HG03095 (cell line): ENCODE measurements at regions not wholly inside any gene's neighbourhood (a gene's known extent, or its start where the extent isn't known, plus 50 kb on each side); places are given as distances from the start of the nearest gene placed in this dataset.

Source experiments
- ATAC-seq: cut with Tn5 transposase; IDR thresholded peaks from one replicate; pipeline ENCODE4 v1.9.1; 2021; ENCODE audit warnings: moderate library complexity; ENCODE audit not compliant: unreplicated experiment

DNA sequence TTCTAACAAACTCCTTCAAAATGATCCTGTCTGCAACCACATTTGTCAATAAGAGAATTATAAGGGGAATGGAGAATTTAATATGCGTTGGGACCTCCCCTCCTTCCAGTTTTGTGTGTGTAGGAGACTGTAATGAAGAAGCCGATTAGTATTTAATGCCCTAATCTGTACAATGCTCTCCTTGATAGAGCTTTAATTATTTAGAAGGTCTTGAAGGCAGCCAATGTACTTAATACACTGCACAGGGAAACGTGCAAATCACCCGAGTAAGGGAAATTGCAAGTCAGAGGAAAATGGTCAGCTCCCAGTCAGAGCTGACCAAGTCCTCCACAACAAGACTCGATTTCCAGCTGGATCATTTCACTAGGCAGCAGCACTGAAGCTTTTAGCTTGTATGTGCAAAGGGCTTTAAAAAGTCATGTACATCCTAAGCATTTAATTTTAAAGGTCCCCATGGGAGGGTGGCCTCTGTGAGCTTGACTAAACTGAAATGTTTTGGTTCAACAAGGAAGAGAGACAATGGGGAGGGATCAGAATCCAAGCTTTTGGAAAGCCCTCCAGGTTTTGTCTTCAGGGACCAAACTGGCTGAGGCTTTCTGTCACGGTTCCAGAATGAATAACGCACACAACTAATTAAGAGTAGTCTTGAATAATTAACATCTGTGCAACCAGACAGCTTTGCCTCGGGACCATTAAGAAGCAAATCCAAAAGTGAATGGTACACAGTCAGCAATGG, 159.8 kb upstream of the MITF start:
- ATAC-seq: no peak

DNA sequence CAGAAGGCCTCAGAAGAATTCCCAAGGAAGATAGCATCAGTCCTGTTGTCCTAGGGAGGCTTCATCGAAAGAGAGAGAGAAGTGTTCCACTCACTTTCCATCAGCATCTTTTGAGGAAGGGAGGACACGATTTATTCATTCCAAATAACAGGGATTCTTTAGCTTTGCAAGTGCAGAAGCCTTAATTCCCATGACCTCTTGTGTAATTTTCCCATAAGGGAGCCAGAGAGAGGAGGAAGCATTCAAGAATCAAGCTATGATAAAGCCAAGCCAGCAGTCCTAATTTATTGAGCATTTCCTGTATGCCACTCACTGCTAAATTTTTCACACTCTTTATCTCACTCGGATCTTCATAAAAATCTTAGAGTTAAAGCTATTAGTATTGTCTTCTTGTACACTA, 169.7 kb upstream of the MITF start:
- ATAC-seq: no peak

DNA sequence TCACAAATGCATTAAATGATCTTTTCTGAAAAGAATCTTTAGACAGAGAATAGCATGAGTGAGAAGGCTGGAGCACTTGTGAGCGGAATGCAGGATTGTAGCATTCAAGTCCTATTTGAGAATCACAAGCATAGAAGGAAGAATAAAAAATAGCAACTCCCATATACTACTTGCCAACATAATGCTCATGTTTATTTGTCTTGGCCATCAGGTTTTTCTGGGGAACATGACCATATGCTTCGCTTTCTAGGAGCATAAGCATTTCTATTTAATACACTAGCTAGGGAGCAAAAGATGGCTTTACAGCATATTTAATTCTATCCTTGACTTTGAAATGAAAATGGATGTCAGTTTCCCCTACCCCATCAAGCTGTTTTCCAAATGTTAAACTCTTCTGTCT, 170.3 kb upstream of the MITF start:
- no peak for ATAC-seq

DNA sequence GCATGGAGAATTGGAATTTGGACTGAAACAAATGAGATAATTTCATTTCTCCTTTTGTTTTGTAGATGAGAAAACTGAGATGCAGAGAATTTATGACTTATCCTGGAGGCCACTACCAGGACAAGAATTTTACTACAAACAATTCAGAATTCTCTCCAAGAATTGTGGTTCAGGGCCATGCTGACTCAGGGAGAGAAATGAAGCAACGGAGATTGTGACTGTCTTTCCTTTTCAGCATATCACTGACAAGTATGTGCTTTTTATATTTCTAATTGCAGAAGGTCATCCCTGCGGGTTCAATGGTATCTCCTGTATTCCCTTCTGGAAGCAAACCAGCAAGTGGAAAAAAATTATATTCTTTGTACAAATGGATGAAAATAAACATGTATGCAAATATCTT, 170.8 kb upstream of the MITF start:
- no peak for ATAC-seq

DNA sequence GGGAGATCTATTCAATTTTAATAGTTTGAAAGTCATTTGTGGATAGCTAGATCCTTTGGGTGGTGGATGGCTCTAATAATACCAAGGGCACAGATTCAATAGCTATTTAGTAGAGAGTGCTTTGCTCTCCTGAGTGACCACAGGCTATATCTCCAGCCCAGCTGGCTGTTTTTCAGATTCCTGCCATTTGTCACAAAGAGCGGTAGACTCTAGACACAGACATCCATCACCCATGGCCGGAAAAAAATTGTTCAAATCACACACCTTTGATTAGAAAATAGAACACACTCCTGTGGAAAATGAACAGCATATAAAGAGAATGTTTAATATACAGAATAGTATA, 171.6 kb upstream of the MITF start:
- no peak for ATAC-seq

DNA sequence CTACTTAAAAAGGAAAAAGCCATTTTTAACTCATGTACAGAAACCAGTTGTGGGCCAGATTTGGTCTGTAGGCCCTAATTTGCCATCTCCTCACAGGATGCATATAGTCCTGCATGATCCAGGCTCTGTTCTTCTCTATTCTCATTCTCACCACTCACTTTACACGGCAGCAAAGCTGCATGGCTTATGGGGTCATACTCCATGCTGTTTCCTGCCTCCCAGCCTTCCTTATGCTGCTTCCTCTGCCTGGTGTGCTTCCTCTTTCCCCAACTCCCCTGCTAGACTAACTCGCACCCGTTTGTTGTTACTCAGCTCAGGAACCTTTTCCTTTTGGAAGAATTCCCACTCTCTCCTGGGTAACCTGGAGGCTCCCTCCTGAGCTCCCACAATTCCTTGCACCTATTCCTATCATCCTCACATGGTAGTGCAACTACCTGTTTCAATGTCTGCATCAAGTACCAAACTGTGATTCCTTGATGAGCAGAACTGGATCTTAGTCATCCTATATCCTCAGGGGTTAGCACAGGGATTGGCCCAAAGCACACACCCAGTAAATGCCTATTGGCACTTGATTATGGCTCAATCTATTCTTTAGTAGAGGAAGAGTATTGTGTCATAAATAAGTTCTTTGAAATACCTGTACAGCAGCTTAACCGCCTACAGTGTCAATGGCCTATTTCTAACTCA, 172.1 kb upstream of the MITF start:
- no peak for ATAC-seq

DNA sequence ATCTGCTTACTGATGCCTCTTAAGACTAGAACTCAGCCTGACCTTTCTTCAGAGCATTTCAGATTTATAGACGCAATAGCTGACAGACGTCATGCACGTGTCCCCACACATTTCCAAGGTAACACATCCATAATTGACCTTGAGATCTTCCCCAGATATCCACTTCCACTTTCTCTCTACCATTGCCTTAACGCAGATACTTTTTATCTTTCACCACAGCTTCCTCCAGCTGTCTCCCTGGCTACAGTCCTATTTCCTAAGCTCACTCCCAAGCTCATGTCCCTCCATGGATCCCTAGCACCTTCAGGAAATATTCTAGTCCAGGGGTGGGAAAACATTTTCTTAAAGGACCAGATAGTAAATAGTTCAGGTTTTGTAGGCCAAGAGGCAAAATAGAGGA, 173.0 kb upstream of the MITF start:
- ATAC-seq: no peak

DNA sequence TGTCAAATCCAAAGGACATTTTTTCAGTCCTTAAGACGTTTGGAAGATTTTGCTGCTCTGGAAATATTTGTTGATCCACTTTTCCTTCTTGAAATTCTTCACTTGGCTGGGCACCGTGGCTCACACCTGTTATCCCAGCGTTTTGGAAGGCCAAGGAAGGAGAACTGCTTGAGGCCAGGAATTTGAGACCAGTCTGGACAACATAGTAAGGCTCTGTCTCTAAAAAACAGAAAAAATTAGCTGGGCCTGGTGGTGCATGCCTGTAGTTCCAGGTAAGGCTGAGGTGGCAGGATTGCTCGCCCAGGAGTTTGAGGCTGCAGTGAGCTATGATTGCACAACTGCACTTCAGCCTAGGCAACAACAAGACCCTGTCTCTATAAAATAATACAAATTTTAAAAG, 173.9 kb upstream of the MITF start:
- ATAC-seq: no peak

DNA sequence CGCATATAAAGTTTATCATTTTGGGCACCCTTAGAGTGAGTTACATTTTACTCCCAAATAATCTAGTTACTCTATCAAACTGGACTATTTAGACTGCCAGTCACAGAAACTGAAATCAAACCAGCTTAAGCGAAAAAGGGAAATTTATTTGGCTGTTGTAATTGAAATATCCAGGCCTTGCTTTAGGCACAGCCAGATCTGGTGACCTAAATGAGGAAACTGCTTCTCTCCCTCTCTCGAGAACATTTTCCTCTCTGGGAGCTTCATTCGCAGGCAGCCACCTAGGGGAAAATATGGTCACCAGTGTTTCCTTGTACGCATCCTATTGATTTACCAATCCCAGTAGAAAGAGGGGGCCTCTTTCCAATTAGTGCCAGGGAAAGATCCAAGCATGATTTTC, 175.3 kb upstream of the MITF start:
- no peak for ATAC-seq

DNA sequence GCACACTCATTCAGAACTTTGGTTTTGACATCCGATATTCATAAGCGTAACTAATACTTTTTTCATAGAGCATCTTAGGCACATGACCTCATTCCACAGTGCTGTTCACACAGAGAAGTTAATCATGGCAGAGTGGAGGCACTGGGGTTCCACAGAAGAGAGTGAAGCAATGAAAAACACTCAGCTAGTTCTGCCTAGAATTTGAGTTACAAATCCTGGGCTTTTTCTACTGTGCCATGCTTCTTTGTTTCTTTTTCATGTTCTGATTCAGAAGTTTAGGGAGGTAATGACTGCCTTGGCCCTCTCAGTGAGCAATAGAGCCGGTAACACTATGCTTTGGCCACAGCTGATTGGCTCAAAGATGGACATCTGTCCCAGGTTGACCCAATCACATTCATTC, 176.1 kb upstream of the MITF start:
- ATAC-seq: no peak

DNA sequence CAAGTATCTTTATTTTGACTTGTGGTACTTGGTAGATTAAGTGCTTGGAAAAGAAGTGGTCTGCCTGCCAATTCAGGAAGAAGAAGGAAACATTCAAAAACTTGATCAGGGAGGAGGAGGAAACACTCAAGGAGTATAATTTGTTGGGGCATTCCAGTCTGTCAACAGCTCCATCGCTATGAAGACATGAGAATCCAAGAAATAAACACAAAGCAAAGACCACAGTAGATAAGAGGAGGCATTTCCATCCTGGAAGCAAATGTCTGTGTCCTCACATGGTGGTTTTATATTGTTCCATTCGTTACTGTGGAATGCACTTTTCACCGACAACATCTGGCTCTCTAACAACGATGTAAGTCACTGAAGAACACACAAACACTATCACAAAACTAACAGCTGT, 176.1 kb upstream of the FRMD4B start:
- ATAC-seq: no peak

DNA sequence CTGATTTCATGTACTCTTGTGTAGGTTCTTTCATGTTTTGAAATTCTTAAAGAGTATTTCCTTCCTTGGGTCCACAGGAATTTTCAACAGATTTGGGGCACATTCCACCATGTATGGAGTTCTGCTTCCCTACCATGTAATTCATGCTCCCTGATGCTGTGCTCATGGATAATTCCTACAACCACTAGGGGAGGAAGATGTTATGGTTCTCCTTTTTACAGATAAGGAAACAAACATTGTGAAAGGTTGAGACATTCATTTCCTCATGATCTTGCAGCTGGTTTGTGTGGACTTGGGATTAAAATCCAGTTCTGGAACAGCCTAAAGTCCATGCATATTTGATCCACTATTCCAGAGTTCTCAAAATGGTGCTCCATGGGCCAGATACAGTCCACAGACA, 174.9 kb upstream of the FRMD4B start:
- no peak for ATAC-seq

DNA sequence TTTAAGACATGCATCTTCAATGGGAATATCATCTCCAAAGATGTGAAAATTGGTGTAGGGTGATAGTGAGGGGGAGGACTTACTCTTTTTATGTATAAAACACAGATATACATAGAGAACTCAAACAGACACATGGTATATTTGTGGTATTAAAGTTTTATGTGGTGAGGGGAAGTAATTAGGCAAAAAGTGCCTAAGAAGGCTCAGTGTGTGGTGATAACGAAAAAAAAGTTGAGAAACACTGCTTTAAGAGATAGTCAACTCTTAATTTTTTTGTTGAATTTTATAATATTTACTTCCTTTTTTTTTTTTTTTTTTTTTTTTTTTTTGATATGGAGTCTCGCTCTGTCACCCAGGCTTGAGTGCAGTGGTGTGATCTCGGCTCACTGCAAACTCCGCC, 174.2 kb upstream of the FRMD4B start:
- ATAC-seq: no peak

DNA sequence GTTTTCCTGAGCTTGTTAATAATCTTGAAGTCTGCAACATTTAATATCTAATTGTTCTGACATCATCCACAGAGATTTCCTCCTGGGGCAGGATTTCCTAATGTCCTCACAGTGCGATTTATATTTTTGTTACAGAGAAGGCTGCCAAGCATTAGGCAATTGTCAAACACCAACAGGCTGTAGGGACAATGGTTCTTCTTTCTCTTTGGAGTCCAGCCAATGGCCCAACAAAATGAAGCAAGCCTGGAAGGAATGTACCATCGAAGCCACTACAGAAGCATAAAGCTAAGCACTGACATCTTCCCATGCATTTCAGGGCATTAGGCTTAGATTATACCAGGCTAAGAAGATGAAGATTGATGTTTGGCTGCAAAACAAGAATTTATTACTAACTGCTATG, 173.0 kb upstream of the FRMD4B start:
- ATAC-seq: no peak

DNA sequence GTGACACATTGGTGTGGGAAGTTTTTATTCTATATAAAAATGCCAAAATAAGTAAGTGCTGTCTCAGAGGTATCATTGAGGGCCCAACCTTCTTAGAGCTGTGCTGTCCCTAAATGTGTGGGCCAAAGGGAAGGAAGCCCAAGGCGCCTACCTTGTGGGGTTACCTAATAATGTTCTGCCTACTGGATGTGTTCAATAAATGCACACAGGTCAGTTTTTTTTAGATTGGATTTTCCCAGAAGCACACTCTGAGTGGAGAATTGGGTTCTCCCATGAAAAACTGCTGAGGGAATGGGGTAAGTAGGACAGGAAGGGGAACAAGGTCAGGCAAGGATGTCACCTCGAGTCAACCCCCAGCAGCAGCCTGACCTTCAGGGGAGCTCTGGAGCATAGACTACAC, 168.7 kb upstream of the FRMD4B start:
- no peak for ATAC-seq

DNA sequence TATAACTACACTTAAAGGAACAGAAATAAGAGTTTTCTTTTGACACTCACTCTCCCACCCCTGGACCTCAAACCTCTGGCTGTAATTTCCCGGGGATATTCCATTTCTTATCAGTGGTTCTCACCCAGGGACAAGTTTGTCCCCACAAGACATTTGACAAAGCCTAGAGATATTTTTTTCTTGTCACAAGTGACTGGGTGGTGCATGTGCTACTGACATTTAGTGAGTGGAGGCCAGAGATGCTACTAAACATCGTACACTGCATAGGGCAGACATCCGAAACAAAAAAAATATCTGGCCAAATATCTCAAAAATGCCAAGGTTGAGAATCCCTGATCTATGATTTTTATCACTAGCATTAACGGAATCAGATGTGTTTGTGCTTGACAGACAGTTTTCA, 168.0 kb upstream of the FRMD4B start:
- ATAC-seq: no peak

DNA sequence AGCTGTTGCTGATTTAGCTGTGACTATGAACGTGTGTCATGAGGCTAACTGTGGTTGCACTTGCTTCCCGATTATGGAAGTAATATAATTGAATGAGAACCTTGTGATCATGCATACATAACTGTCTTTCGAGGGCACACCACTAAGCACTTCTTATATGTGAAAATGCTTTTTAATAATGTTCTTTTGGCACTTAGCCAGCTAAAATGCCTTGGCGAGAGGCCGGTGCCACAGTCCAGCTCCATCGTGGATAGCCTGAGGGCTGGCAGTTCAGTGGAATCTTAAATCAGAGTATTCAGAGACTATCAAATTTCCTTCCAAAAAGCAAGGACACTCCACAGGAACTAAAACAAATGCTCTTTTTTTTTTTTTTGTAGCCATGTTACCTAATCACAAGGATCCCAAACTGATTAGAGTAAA, 161.6 kb upstream of the FRMD4B start:
- no peak for ATAC-seq

DNA sequence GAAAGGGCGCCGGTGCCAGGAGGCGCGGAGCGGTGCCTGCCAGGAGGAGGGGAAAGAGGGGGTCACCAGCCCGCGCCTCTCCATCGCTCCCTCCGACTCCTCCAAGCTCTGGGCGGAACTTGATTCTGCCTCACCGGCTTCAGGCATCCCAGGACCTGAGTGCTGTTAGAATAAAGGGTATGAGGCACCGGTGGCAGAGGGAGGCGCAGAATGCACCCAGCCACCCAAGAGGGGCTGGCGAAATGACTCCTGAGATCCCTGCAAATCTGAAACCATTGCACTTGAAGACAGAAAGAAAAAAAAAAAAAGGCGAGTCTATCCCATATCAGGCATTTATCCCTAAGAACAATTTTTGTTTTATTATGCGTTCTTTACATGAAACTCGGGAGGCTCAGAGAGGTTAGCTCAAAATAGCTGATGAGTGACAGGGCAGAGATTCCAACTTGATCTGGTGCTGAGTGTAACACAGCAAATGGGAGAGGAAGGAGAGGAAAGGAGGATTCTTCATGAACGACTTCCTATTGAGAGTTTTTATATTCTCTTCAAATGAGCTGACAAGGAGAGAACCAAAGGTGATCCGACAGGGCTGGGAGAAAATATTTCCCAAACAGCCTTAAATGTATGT, 157.0 kb upstream of the FRMD4B start:
- ATAC-seq: no peak

DNA sequence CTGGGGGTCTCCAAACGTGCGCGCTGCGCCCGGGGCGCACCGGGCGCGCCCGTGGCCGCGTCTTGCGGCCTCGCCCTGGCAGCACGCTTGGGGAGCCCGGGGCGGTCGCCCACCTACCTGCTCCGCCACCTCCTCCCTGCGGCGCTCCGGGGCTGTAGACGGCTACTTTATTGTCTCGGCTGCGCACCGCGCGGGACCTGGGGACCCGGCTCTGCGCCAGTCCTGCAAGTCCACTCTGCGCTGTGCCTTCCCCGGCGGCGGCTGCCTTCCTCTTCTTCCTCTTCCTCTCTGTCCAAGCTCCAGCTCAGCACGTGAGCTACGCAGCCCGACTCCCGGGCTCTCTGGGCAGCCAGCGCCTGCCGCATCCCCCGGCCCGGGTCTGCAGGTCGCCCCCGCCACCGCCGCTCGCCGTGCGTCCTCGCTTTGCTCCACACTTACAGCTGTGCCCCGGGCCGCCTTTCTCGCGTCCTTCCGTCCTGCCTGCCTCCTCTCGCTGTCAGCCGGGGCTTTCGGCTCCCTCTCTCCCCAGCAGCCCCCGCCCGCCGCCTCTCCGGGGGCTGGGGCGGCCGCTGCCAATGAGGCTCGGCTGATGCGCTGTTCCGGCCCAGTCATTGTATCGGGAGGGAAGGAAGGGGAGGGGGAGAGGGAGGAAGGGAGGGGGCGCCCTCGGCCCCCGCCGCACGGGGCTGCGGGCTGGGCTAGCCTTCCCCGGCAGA, 156.4 kb upstream of the FRMD4B start:
- ATAC-seq: no peak

DNA sequence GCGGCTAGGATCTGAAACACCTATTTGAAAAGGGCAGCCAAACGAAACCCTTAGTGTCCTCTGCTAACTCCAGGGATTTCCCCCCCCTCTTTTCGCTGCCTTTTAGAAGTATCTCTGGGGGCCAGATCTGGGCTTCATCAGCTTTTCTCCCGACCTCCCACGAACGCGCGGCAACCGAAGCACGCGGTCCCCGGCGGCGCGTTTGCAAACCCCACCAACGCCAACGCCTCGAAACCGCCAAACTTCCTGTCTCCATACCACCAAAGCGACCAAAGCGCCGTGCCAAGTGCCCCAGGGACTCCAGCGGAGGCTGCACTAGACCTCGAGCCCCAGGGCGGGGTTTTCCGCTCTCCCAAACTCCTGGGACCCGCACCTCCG, 155.8 kb upstream of the FRMD4B start:
- ATAC-seq: no peak

DNA sequence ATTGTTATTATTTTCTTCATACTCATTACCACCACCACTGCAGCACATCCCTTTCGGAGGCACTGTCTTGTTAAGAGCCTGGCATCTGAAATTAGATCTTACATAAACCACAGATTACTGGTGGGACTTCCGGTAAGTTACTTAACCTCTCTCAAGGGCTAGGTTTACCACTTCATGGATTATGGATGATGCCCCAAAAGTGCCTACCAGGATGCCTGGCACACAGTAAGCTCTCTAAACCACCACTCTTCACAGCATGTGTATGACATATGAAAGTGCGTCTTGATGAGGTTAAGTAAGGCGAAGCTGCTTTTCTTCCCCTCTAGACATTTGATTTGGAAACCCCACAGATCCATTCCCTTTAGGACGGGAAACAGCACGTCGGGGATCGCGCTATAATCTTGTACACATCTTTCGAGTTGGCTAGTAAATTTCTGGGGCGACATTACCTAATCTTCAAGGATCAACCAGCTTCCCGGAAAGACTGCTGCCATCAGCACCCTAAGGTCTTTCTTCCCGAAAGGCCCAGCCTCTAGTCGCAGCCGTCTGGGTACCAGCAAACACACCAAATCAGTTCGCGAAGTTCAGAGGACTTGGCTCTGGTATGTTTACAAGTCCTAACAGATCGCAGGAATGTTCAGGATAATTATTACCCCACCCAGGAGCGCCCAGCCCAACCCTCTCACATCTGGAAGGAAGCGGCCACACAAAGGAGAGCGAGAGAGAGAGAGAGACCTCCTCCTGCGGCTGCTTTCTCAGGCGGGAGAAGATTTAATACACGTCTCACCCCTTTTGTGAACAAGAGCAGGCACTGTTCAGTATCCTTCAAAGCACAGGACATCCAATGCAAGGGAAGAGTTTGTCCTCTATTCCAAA, 155.1 kb upstream of the FRMD4B start:
- no peak for ATAC-seq
